Stimulated activated memory B cell treated with anti-CD40 and anti-IgM and Interleukin-4, amounts not matched to agents 10 μg/mL and 1 μg/mL and 100 μg/mL, for 72 hours (primary cell): ENCODE measurements at regions not wholly inside any gene's neighbourhood (a gene's known extent, or its start where the extent isn't known, plus 50 kb on each side); places are given as distances from the start of the nearest gene placed in this dataset.
"Not testable (repeated sequence)": the region's sequence is repeated elsewhere in the genome, so short reads cannot be mapped to it uniquely, and the experiment has no call there.

ENCODE experiments used
- ATAC-seq: fragments of 150-1000 bp; cut with Tn5 transposase; 2 replicates; pipeline ENCODE4 v1.10.0; 2021
- H3K27ac Mint-ChIP-seq: one replicate; pipeline ENCODE4 v1.8.0; 2022; ENCODE audit warnings: mild to moderate bottlenecking, mixed read lengths
- H3K27me3 Mint-ChIP-seq: one replicate; pipeline ENCODE4 v1.8.0; 2022; ENCODE audit warnings: mixed read lengths
- H3K36me3 Mint-ChIP-seq: one replicate; pipeline ENCODE4 v1.8.0; 2022; ENCODE audit warnings: mixed read lengths
- H3K4me1 Mint-ChIP-seq: one replicate; pipeline ENCODE4 v1.8.0; 2022; ENCODE audit warnings: mixed read lengths
- H3K4me3 Mint-ChIP-seq: one replicate; pipeline ENCODE4 v1.8.0; 2022; ENCODE audit warnings: mild to moderate bottlenecking, moderate library complexity, mixed read lengths
- H3K9me3 Mint-ChIP-seq: one replicate; pipeline ENCODE4 v1.8.0; 2022; ENCODE audit warnings: mixed read lengths

GRCh38 chr5:131022811-131023497 lies 142.1 kb downstream of the HINT1 start:
- H3K4me1 Mint-ChIP-seq, result no peaks in the 10 kb centered on the region
- H3K27ac Mint-ChIP-seq, result no peak overlapping the region
- H3K9me3 Mint-ChIP-seq, result peaks cover 4% of the 10 kb centered on the region
- H3K27me3 Mint-ChIP-seq, result peaks cover 44% of the 10 kb centered on the region
- H3K36me3 Mint-ChIP-seq, result no peaks in the 10 kb centered on the region
- no peak overlapping the region for H3K4me3 Mint-ChIP-seq
- no peak for ATAC-seq

- peaks cover 8% of the 10 kb centered on the region for H3K9me3 Mint-ChIP-seq
- no peak for ATAC-seq
- no peaks in the 10 kb centered on the region for H3K36me3 Mint-ChIP-seq
- peaks cover 49% of the 10 kb centered on the region for H3K27me3 Mint-ChIP-seq
- no peak overlapping the region for H3K27ac Mint-ChIP-seq
- H3K4me1 Mint-ChIP-seq, result no peaks in the 10 kb centered on the region
- H3K4me3 Mint-ChIP-seq, result no peak overlapping the region
These were observed 143.4 kb downstream of the HINT1 start for GRCh38 chr5:131021646-131022045.

- H3K27me3 Mint-ChIP-seq, result peaks cover 59% of the 10 kb centered on the region
- H3K4me1 Mint-ChIP-seq, result no peaks in the 10 kb centered on the region
- H3K4me3 Mint-ChIP-seq, result no peak overlapping the region
- peaks cover 13% of the 10 kb centered on the region for H3K9me3 Mint-ChIP-seq
- no peak for ATAC-seq
- H3K36me3 Mint-ChIP-seq, result no peaks in the 10 kb centered on the region
- no peak overlapping the region for H3K27ac Mint-ChIP-seq
These were observed 145.3 kb downstream of the HINT1 start for GRCh38 chr5:131019601-131020315.

DNA sequence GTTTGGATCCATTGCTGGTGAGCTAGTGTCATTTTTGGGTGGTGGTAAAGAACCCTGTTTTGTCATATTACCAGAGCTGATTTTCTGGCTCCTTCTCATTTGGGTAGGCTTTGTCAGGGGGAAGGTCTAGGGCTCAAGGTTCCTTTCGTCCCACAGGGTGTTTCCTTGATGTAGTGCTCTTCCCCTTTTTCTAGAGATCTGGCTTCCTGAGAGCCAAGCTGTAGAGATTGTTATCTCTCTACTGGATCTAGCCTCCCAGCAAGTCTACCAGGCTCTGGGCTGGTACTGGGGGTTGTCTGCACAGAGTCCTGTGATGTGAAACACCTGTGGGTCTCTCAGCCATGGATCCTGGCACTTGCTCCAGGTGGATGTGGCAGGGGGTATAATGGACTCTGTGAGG lies 145.9 kb downstream of the HINT1 start:
- ATAC-seq, result no peak
- Mint-ChIP-seq H3K27me3 (peaks cover 59% of the 10 kb centered on the region), H3K4me3 (no peak overlapping the region), H3K36me3 (no peaks in the 10 kb centered on the region), H3K4me1 (no peaks in the 10 kb centered on the region), H3K27ac (no peak overlapping the region), H3K9me3 (peaks cover 13% of the 10 kb centered on the region)

- Mint-ChIP-seq H3K9me3 (no peaks in the 10 kb centered on the region), H3K4me3 (no peak overlapping the region), H3K27me3 (peaks cover 36% of the 10 kb centered on the region), H3K36me3 (no peaks in the 10 kb centered on the region), H3K27ac (no peak overlapping the region), H3K4me1 (no peaks in the 10 kb centered on the region)
- peak; percentile 63 for ATAC-seq
These were observed 156.7 kb downstream of the HINT1 start for GRCh38 chr5:131008329-131008728.

DNA sequence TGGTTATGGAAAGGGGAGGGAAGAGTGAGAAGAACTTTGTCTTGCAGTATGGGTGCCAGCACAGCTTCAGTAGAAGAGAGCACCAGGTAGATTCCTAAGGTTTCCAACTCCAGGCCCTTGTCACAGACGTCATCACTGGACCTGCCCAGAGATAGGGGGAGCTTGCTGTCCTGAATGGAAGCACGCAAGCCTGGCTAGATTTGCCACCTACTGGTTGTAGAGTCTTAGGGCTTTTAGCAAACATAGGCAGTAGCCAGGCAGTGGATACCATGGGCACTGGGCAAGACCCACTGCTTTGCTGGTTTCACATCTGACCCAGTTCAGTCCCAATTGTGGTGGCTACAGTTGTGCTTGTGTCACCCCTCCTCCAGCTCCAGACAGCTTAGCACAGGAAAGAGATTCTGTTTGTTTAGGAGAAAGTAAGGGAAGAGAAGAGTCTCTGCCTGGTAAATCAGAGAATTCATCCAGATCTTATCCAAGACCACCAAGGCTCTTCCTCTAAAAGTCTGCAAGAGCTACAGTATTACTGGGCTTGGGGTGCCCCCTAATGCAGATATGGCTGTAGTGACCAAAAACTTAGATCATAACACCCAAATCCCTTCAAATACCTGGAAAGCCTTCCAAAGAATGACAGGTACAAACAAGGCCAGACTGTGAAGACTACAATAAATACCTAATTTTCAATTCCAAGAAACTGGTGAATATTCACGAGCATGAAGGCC lies 158.9 kb downstream of the HINT1 start:
- no peak for ATAC-seq
- no peaks in the 10 kb centered on the region for H3K36me3 Mint-ChIP-seq

DNA sequence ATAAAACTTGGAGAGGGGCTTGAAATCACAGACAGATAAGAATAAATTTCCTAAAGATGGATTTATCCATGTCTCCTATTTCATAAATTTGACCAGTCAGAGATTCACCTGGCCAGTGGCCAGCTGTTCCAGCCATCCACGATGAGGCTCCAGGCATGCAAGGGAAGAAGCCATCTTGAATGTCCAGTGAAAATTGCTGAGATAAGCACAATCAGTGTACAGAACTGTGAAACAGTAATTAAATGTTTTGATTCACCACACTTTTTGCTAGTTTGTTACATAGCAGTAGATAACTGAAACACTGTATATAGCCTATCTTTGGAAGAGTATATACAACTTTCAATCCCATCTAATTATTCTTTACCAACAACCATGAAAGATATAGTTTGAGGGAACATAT lies 163.5 kb downstream of the HINT1 start:
- peaks cover 28% of the 10 kb centered on the region for H3K27me3 Mint-ChIP-seq
- ATAC-seq, result no peak
- H3K36me3 Mint-ChIP-seq, result no peaks in the 10 kb centered on the region
- H3K27ac Mint-ChIP-seq, result no peak overlapping the region
- no peak overlapping the region for H3K4me3 Mint-ChIP-seq
- H3K9me3 Mint-ChIP-seq, result no peaks in the 10 kb centered on the region
- H3K4me1 Mint-ChIP-seq, result no peaks in the 10 kb centered on the region

More for the DNA sequence above, 158.9 kb downstream of the HINT1 start:
- Mint-ChIP-seq H3K27me3 (peaks cover 36% of the 10 kb centered on the region), H3K9me3 (no peaks in the 10 kb centered on the region), H3K27ac (no peak overlapping the region), H3K4me3 (no peak overlapping the region), H3K4me1 (no peaks in the 10 kb centered on the region)

- ATAC-seq, result no peak
- Mint-ChIP-seq H3K36me3 (no peaks in the 10 kb centered on the region), H3K27me3 (peaks cover 15% of the 10 kb centered on the region), H3K9me3 (no peaks in the 10 kb centered on the region), H3K4me1 (no peaks in the 10 kb centered on the region), H3K4me3 (no peak overlapping the region), H3K27ac (no peak overlapping the region)
These were observed 164.8 kb downstream of the HINT1 start for GRCh38 chr5:131000289-131000688.

GRCh38 chr5:130996720-130997119 lies 168.3 kb downstream of the HINT1 start:
- not testable (repeated sequence) for H3K36me3 Mint-ChIP-seq, H3K9me3 Mint-ChIP-seq, H3K4me3 Mint-ChIP-seq, H3K4me1 Mint-ChIP-seq, H3K27ac Mint-ChIP-seq, ATAC-seq
- peaks cover 22% of the 10 kb centered on the region for H3K27me3 Mint-ChIP-seq

DNA sequence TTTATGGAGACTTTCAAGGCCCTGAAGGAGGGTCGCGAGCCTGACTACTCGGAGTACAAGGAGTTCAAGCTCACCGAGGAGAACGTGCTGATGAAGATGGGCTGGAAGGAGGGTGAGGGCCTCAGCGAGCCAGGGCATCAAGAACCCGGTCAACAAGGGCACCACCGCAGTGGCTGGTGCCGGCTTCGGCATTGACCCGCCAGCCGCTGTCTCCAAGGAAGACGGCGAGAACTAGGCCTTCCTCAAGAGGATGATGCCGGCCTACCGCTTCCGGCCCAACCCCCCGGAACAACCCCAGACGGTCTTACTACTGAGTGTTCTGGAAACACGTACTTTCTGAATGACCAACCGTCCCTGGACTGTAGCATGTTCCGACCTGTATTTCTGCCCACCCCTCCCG lies 169.2 kb downstream of the HINT1 start:
- ATAC-seq, result no peak
- Mint-ChIP-seq H3K9me3 (no peaks in the 10 kb centered on the region), H3K27me3 (peaks cover 22% of the 10 kb centered on the region), H3K36me3 (no peaks in the 10 kb centered on the region), H3K4me1 (no peaks in the 10 kb centered on the region), H3K4me3 (no peak overlapping the region), H3K27ac (no peak overlapping the region)

GRCh38 chr5:130995254-130995515 lies 169.9 kb downstream of the HINT1 start:
- Mint-ChIP-seq H3K27ac (no peak overlapping the region), H3K9me3 (no peaks in the 10 kb centered on the region), H3K36me3 (no peaks in the 10 kb centered on the region), H3K4me3 (no peak overlapping the region), H3K27me3 (peaks cover 22% of the 10 kb centered on the region), H3K4me1 (no peaks in the 10 kb centered on the region)
- peak; percentile 44 for ATAC-seq

GRCh38 chr5:130994496-130995253 lies 170.4 kb downstream of the HINT1 start:
- ATAC-seq, result no peak
- H3K27ac Mint-ChIP-seq, result no peak overlapping the region
- H3K27me3 Mint-ChIP-seq, result peaks cover 22% of the 10 kb centered on the region

DNA sequence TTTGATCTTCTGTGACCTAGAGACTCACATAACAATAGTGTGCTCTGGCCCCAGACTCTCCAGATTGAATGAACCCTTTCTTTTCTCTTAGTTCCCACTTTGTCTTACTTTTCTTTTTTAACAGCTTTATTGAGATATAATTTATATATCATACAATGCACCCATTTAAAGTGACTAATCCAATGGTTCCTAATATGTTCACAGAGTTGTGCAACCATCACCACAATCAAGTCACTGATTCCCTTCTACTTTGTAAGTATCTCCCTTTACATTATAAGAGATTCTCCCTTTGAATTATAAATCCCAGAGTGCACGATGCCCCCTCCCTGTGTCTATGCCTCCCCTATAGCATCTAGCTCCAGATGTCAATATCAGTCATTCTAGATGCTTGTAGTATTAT lies 172.4 kb downstream of the HINT1 start:
- H3K9me3 Mint-ChIP-seq, result no peaks in the 10 kb centered on the region
- H3K4me3 Mint-ChIP-seq, result no peak overlapping the region
- peaks cover 22% of the 10 kb centered on the region for H3K27me3 Mint-ChIP-seq
- H3K4me1 Mint-ChIP-seq, result no peaks in the 10 kb centered on the region
- no peaks in the 10 kb centered on the region for H3K36me3 Mint-ChIP-seq
- no peak for ATAC-seq
- H3K27ac Mint-ChIP-seq, result no peak overlapping the region

More at GRCh38 chr5:130994496-130995253, 170.4 kb downstream of the HINT1 start:
- Mint-ChIP-seq H3K4me1 (no peaks in the 10 kb centered on the region), H3K4me3 (no peak overlapping the region), H3K9me3 (no peaks in the 10 kb centered on the region), H3K36me3 (no peaks in the 10 kb centered on the region)

- no peak for ATAC-seq
- no peaks in the 10 kb centered on the region for H3K4me1 Mint-ChIP-seq
- no peak overlapping the region for H3K4me3 Mint-ChIP-seq
- no peaks in the 10 kb centered on the region for H3K9me3 Mint-ChIP-seq
- H3K27me3 Mint-ChIP-seq, result peaks cover 22% of the 10 kb centered on the region
- no peaks in the 10 kb centered on the region for H3K36me3 Mint-ChIP-seq
- H3K27ac Mint-ChIP-seq, result no peak overlapping the region
These were observed 173.0 kb downstream of the HINT1 start for GRCh38 chr5:130992095-130992494.

DNA sequence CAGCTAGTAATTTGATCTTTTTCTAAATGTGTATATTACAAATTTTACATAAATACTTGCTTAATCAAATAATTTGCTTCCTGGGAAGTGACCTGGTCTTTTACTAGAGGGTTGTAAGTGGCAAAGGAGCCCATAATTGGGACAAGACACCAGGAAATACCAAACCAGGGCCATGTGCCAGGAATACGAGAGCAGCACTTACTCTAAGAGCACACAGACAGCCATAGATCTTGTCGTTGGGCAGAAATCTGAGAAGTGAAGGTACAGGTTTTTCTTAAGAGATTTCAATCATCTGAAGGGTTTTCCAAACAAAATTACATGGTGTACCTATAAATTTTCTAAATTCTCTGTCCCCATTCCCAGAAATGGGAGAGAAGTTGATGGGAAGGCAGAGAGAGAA lies 179.3 kb downstream of the HINT1 start:
- no peak overlapping the region for H3K27ac Mint-ChIP-seq
- H3K4me1 Mint-ChIP-seq, result no peaks in the 10 kb centered on the region
- H3K9me3 Mint-ChIP-seq, result no peaks in the 10 kb centered on the region
- no peak overlapping the region for H3K4me3 Mint-ChIP-seq
- ATAC-seq, result no peak
- no peaks in the 10 kb centered on the region for H3K36me3 Mint-ChIP-seq
- H3K27me3 Mint-ChIP-seq, result peaks cover 13% of the 10 kb centered on the region
